NCI-H345 treated with DMSO at 0.1 percent for 48 hours (cell line): ENCODE measurements at regions not wholly inside any gene's neighbourhood (a gene's known extent, or its start where the extent isn't known, plus 50 kb on each side); places are given as distances from the start of the nearest gene placed in this dataset.

ENCODE experiments used
- DNase-seq: peaks from one replicate; lab custom pipeline; 2025; ENCODE audit not compliant: unreplicated experiment; lab: John Stamatoyannopoulos, UW

GRCh38 chr17:33511670-33512069, 218.6 kb upstream of the ASIC2 start:
- no peak for DNase-seq

GRCh38 chr17:33512113-33512512, 219.0 kb upstream of the ASIC2 start:
- DNase-seq = no peak

GRCh38 chr17:33513769-33514168, 220.7 kb upstream of the ASIC2 start:
- no peak for DNase-seq

DNA sequence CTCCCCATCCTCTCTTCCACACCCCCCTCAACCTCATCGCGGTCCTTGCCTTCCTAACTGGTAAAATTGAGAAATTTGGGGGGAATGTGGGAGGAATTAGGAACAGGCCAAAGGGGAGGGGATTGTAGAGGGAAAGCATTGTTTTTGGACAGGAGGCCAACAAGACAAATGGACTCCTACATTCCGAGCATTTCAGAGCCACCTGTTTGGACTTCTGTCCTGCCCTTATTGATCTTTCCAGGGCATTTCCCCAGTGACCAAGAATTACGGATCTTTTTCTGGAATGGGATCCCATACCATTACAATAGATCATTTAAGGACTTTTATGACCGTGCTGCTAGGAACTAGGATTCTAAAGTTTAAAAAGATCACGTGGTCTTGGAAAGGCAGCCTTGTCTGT, 221.3 kb upstream of the ASIC2 start:
- no peak for DNase-seq

DNA sequence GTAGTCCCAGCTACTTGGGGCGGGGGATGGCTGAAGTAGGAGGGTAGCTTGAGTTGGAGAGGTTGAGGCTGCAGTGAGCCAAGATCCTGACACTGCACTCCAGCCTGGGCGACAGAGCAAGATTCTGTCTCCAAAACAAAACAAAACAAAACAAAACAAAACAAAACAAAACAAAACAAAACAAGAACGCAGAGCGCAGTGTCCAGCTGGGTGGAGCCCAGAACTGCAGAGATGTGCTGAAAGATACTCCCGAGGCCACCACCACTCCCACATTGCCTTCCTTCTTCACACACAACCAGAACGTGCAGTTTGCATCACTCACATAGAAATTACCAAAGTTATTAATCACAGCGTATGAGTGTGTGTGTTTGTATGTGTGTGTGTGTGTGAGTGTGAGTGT, 222.9 kb upstream of the ASIC2 start:
- DNase-seq = no peak

GRCh38 chr17:33516645-33517044, 223.6 kb upstream of the ASIC2 start:
- DNase-seq = no peak

- no peak for DNase-seq
Observed at GRCh38 chr17:33517746-33518145, 224.7 kb upstream of the ASIC2 start.

DNA sequence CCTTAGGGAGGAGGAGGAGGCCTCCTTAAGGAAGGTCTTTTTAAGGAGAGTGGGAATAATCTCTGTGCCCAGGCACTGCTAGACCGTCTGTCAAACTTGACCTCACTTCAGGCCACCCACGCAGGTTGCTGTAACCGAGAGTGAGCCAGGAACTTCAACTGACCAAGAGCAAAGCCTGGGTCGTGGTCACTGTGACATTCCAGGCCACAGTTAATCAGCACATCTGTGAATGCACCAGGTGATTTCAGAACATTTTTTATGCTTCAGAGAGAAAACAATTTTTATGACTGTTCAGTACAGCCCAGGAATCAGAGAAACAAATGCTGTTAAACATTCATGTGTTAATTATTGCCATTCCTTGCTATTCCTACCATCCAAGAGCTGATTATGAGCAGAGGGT, 226.6 kb upstream of the ASIC2 start:
- DNase-seq = no peak

- peak; percentile 24 for DNase-seq
Observed at GRCh38 chr17:33520426-33521330, 227.6 kb upstream of the ASIC2 start.

DNA sequence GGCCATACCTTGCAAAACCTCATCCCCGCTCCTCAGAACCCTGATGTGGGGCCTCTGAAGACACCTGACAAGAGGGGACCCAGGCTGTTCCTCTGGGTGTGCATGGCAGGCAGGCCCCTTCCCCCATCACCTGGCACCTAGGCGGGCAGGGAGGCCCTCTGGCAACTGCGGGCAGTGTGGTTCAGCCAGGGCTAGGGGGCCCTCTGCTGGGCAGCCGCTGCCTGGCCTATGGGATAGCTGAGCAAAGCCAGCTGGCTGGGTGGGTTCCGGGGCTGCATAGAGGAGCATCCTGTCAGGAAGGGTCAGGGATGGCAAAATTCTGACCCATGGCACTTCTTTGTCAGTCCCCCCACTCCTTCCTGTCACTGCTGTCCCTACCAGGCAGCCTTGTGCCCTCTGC, 228.7 kb upstream of the ASIC2 start:
- DNase-seq = no peak

DNA sequence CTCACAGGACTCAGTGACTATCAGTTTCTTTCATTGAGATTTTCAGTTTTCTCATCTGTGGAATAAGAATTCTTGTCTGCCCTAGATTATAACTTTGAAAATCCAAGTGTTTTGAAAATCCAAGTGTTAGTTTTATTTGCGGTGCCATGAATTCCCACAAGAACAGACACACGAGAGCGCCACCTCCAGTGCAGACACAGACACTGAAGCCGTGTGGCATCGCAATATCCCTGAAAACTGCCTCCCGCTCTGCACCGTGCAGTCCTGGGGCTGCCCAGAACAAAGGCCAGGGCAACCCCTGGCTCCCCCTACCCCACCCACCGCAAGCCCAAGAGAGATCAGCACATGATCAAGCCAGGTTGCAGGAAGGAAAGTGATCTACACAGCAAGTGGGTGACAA, 229.5 kb upstream of the ASIC2 start:
- no peak for DNase-seq

GRCh38 chr17:33523577-33523981, 230.5 kb upstream of the ASIC2 start:
- no peak for DNase-seq

DNA sequence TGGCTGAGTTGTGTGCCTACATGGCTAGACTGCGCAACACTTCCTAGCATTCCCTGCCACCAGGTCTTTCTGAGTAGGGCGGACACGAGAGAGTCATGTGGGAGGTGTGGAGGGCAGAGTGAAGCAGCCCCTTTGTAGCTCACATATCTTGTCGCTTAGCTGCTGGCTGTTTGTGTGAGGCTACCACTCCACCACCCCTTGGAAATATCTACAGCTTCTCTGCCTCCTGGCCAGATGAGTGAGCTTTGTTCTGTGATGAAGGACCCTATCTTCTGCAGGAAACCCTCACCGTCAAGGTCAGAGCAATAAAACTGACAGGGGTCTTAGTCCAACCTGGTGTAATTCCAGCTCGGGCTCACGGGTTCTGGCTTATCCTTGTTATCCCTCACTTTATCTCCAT, 232.1 kb upstream of the ASIC2 start:
- DNase-seq = no peak

GRCh38 chr17:33526717-33527116, 233.6 kb upstream of the ASIC2 start:
- no peak for DNase-seq

DNA sequence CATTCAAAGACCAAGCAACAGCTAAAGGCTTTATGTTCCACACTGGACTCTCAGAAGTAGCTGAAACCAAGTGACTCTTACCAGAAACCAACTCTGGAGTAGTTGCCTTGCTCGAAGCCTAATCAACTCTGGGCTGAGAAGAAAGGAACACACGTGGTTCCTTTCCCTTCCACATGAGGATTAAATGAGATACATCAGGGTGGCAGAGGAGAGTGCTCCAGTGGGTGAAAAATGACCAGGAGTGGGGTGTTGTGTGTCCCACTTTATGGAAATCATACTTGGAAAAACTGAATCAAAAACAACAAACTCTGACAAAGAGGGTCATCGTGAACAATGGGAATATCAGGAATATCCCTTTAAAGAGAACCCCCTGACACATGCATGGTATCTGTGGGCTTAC, 234.2 kb upstream of the ASIC2 start:
- DNase-seq = no peak

- DNase-seq = no peak
Observed at GRCh38 chr17:33528846-33529245, 235.8 kb upstream of the ASIC2 start.

DNA sequence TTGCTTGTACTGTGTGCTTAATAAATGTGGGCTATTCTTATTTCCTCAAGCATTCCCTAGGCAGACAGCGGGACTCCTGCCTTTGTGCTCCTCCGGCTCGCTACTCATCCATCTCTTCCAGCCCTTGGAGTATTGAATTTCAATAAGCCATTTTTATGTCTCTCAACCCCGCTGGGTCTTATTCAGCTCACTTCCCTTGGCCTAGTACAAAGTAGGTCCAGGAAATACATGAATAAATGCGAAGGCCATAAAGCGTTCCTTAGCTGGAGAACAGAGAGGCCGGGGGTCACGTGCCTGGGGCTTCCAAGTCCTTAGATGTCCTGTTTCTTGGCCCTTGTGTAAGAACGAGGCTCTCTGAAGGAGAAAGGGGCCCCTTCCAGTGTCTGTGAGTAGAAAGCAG, 236.7 kb upstream of the ASIC2 start:
- DNase-seq = no peak

GRCh38 chr17:33531311-33531710, 238.2 kb upstream of the ASIC2 start:
- no peak for DNase-seq

DNA sequence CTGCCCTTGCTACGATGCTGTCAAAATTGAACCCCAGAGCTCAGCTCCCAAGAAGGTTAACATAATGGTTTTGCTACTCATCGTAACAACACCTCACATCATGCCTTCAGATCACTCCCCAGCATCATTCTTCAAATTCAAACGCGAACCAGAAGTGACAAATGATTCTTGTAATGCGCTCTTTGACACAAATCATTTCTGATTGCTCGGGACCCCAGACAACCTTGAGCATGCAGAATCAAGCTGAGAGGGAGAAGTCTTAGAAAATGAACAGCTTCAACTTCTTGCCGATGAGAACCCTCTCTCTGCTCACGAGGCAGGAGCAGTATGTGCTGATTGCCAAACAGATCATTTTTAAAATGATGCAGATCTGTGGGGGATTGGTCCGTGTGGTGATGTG, 241.0 kb upstream of the ASIC2 start:
- no peak for DNase-seq

DNA sequence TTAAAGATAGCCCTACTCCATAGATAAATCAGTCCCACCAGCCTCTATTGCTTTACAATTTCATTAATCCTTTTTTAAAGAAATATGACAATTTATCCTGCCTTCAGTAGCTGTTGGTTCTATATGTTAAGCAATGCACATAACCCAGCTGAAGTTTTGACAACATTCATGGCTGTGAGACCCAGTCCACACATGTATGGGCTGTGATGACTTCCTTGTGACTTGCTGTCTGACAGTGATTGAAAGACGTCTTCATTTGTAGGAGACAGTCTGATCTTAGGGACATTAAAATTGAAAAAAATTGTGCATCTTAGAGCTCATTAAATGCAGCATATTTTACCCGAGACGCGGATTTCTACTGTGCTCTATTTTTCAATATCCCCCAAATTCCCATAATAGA, 252.0 kb upstream of the ASIC2 start:
- DNase-seq = no peak

DNA sequence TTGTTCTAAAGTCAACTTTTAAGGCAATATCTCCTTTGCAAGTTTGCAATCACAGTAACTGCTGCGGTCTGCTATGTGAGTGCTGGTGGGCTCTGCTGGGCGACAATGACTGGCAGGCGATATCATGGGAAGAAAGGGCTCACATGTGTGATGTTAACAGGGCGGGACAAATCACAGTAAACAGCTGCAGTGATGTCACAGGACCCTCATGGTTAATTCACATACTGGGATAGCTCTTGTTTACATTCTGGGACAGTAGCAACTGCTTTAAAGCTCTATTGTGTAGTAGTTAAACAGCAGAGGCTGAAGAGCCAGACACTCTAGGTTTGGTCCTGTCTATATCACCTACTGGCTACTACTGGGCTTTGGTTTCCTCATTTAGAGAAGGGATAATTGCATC, 257.2 kb upstream of the ASIC2 start:
- no peak for DNase-seq

GRCh38 chr17:33551075-33551474, 258.0 kb upstream of the ASIC2 start:
- no peak for DNase-seq

GRCh38 chr17:33551911-33552310, 258.8 kb upstream of the ASIC2 start:
- peak; percentile 46 for DNase-seq
